GM21737 (cell line): ENCODE measurements at regions not wholly inside any gene's neighbourhood (a gene's known extent, or its start where the extent isn't known, plus 50 kb on each side); places are given as distances from the start of the nearest gene placed in this dataset.
"Not testable (repeated sequence)": the region's sequence is repeated elsewhere in the genome, so short reads cannot be mapped to it uniquely, and the experiment has no call there.

ENCODE experiments used
- ATAC-seq: cut with Tn5 transposase; IDR thresholded peaks from one replicate; pipeline ENCODE4 v1.9.1; 2021; ENCODE audit warnings: mild to moderate bottlenecking, moderate library complexity; ENCODE audit not compliant: unreplicated experiment

GRCh38 chr13:54004026-54004699 is 975.5 kb downstream of the OLFM4 start:
- ATAC-seq = no peak

- no peak for ATAC-seq
These were observed 987.9 kb downstream of the OLFM4 start for GRCh38 chr13:54016542-54016941.

- no peak for ATAC-seq
These were observed 989.9 kb downstream of the OLFM4 start for GRCh38 chr13:54018485-54018884.

- ATAC-seq = peak; percentile 99
These were observed 1000.6 kb downstream of the OLFM4 start for GRCh38 chr13:54029226-54029625.

- ATAC-seq = no peak
These were observed 1001.1 kb downstream of the OLFM4 start for GRCh38 chr13:54029720-54030119.

GRCh38 chr13:54033323-54033861 is 1004.8 kb downstream of the OLFM4 start:
- no peak for ATAC-seq

GRCh38 chr13:54034047-54034446 is 1005.4 kb downstream of the OLFM4 start:
- ATAC-seq = no peak

GRCh38 chr13:54057416-54057815 is 1028.8 kb downstream of the OLFM4 start:
- not testable (repeated sequence) for ATAC-seq

- not testable (repeated sequence) for ATAC-seq
These were observed 1041.3 kb downstream of the OLFM4 start for GRCh38 chr13:54069958-54070357.

- ATAC-seq = no peak
These were observed 1049.0 kb downstream of the OLFM4 start for GRCh38 chr13:54077569-54077968.

GRCh38 chr13:54078271-54078870 is 1049.8 kb downstream of the OLFM4 start:
- ATAC-seq = no peak

- ATAC-seq = not testable (repeated sequence)
These were observed 1053.7 kb downstream of the OLFM4 start for GRCh38 chr13:54082309-54082708.

- ATAC-seq = no peak
These were observed 1063.3 kb downstream of the OLFM4 start for GRCh38 chr13:54091884-54092283.

- no peak for ATAC-seq
These were observed 1064.1 kb downstream of the OLFM4 start for GRCh38 chr13:54092686-54093085.

- ATAC-seq = no peak
These were observed 1082.0 kb downstream of the OLFM4 start for GRCh38 chr13:54110597-54110996.

- ATAC-seq = no peak
These were observed 1096.1 kb downstream of the OLFM4 start for GRCh38 chr13:54124700-54125099.

- ATAC-seq = not testable (repeated sequence)
These were observed 1102.3 kb downstream of the OLFM4 start for GRCh38 chr13:54130931-54131330.

GRCh38 chr13:54131433-54131832 is 1102.8 kb downstream of the OLFM4 start:
- not testable (repeated sequence) for ATAC-seq

GRCh38 chr13:54132127-54132526 is 1103.5 kb downstream of the OLFM4 start:
- ATAC-seq = not testable (repeated sequence)

GRCh38 chr13:54132720-54133119 is 1104.1 kb downstream of the OLFM4 start:
- not testable (repeated sequence) for ATAC-seq

- ATAC-seq = no peak
These were observed 1105.1 kb downstream of the OLFM4 start for GRCh38 chr13:54133746-54134145.

GRCh38 chr13:54144828-54145227 is 1116.2 kb downstream of the OLFM4 start:
- ATAC-seq = no peak
